ENCODE measurements at regions not wholly inside any gene's neighbourhood (a gene's known extent, or its start where the extent isn't known, plus 50 kb on each side); places are given as distances from the start of the nearest gene placed in this dataset.

DNA sequence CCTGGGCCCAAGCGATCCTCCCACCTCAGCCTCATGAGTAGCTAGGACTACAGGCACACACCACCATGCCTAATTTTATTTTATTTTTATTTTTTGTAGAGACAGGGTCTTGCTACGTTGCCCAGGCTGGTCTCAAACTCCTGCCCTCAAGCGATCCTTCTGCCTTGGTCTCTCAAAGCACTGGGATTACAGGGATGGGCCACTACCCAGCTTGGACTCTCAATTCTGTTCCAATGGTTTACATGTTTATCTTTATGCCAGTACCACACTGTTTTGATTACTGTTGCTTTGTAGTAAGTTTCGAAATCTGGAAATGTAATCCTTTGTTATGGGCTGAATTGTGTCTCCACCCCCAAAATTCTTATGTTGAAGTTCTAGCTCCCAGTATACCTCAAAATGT lies 88.4 kb upstream of the TARDBP start:
- Histone ChIP-seq H3K9me3 (ENCODE audit: insufficient read depth, low read length, severe bottlenecking) (peaks cover 9% of the 10 kb centered on the region), H3K27ac (ENCODE audit: low read length) (no peak overlapping the region), H3K4me2 (ENCODE audit: insufficient read depth, low read length) (no peak overlapping the region), H3K79me2 (ENCODE audit: insufficient read depth, low read length) (no peaks in the 10 kb centered on the region), H3K9ac (ENCODE audit: low read depth, low read length) (no peak overlapping the region), H3K4me1 (ENCODE audit: insufficient read depth, low read length) (no peaks in the 10 kb centered on the region), H3K36me3 (ENCODE audit: insufficient read depth, low read length) (no peaks in the 10 kb centered on the region), H4K20me1 (ENCODE audit: insufficient read depth, low read length) (no peaks in the 10 kb centered on the region; the same call in none of the 2 replicates), H3K27me3 (ENCODE audit: insufficient read depth, low read length, poor library complexity) (no peaks in the 10 kb centered on the region), H2AFZ (ENCODE audit: low read depth, low read length) (no peak overlapping the region), H3K4me3 (ENCODE audit: low read depth in 1 of 2, low read length in 2 of 2) (no peak overlapping the region)
- DNase-seq, result no peak
- ATAC-seq (ENCODE audit: insufficient read depth, low read depth), result no peak
- TF ChIP-seq, protein P1, sequence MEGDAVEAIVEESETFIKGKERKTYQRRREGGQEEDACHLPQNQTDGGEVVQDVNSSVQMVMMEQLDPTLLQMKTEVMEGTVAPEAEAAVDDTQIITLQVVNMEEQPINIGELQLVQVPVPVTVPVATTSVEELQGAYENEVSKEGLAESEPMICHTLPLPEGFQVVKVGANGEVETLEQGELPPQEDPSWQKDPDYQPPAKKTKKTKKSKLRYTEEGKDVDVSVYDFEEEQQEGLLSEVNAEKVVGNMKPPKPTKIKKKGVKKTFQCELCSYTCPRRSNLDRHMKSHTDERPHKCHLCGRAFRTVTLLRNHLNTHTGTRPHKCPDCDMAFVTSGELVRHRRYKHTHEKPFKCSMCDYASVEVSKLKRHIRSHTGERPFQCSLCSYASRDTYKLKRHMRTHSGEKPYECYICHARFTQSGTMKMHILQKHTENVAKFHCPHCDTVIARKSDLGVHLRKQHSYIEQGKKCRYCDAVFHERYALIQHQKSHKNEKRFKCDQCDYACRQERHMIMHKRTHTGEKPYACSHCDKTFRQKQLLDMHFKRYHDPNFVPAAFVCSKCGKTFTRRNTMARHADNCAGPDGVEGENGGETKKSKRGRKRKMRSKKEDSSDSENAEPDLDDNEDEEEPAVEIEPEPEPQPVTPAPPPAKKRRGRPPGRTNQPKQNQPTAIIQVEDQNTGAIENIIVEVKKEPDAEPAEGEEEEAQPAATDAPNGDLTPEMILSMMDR (IDR thresholded peaks at IDR 0.05; ENCODE audit: borderline replicate concordance, extremely low read depth, low read length, poor library complexity, severe bottlenecking), result no peak
- TF ChIP-seq EZH2 (IDR thresholded peaks at IDR 0.05; ENCODE audit: borderline replicate concordance, low read depth, low read length, severe bottlenecking), result no peak

DNA sequence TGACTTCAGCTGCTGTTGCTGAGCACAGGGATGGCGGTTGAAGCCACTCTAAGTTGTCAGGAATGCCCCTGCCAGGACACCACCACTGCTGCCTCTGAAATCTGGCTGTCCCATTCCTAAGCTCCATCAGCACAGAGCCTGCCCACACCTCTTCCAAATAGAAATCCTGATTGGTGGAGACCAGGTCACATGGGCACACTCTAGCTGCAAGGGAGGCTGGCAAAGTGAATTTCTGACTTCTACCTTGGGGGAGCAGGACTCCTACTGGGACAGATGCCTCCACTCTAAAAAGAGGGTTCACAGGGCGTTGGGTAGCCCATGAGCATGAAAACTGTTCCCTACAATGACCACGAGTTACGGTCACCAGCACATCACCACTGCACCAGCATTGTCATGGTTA lies 83.8 kb upstream of the TARDBP start:
- H4K20me1 ChIP-seq (ENCODE audit: insufficient read depth, low read length), result no peaks in the 10 kb centered on the region; the same call in 1 of the 2 replicates
- DNase-seq (no peak), ATAC-seq (ENCODE audit: insufficient read depth, low read depth) (no peak)
- no peak overlapping the region for H3K4me3 ChIP-seq (ENCODE audit: low read depth in 1 of 2, low read length in 2 of 2)
- TF ChIP-seq, protein P1 (IDR thresholded peaks at IDR 0.05; ENCODE audit: borderline replicate concordance, extremely low read depth, low read length, poor library complexity, severe bottlenecking), result no peak
- no peak for TF ChIP-seq EZH2 (IDR thresholded peaks at IDR 0.05; ENCODE audit: borderline replicate concordance, low read depth, low read length, severe bottlenecking)
- peaks cover 10% of the 10 kb centered on the region for H3K9me3 ChIP-seq (ENCODE audit: insufficient read depth, low read length, severe bottlenecking)
- H3K4me1 ChIP-seq (ENCODE audit: insufficient read depth, low read length), result peaks cover 10% of the 10 kb centered on the region
- H2AFZ ChIP-seq (ENCODE audit: low read depth, low read length), result no peak overlapping the region
- H3K9ac ChIP-seq (ENCODE audit: low read depth, low read length), result no peak overlapping the region
- no peaks in the 10 kb centered on the region for H3K79me2 ChIP-seq (ENCODE audit: insufficient read depth, low read length)
- no peak overlapping the region for H3K27ac ChIP-seq (ENCODE audit: low read length)
- H3K27me3 ChIP-seq (ENCODE audit: insufficient read depth, low read length, poor library complexity), result no peaks in the 10 kb centered on the region
- H3K36me3 ChIP-seq (ENCODE audit: insufficient read depth, low read length), result no peaks in the 10 kb centered on the region
- no peak overlapping the region for H3K4me2 ChIP-seq (ENCODE audit: insufficient read depth, low read length)

DNA sequence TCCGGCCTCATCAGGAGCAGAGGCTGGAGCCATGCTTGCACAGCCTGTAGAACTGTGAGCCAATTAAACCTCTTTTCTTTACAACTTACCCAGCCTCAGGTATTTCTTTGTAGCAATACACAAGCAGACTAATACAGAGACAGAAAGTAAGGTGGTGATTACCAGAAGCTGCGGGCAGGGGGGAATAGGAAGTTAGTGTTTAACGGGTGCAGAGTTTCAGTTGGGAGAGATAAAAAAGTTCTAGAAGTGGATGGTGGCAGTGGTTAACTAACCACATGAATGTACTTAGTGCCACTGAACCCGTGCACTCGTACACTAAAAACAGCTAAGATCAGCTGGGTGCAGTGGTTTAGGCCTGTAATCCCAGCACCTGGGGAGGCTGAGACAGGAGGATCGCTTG lies 80.4 kb upstream of the TARDBP start:
- peaks cover 10% of the 10 kb centered on the region for H3K9me3 ChIP-seq (ENCODE audit: insufficient read depth, low read length, severe bottlenecking)
- TF ChIP-seq, protein P1 (IDR thresholded peaks at IDR 0.05; ENCODE audit: borderline replicate concordance, extremely low read depth, low read length, poor library complexity, severe bottlenecking), result no peak
- peaks cover 11% of the 10 kb centered on the region for H4K20me1 ChIP-seq (ENCODE audit: insufficient read depth, low read length)
- peaks cover 12% of the 10 kb centered on the region for H3K4me1 ChIP-seq (ENCODE audit: insufficient read depth, low read length)
- ATAC-seq (ENCODE audit: insufficient read depth, low read depth) (peak; percentile 94), DNase-seq (peak; percentile 80)
- no peaks in the 10 kb centered on the region for H3K36me3 ChIP-seq (ENCODE audit: insufficient read depth, low read length)
- no peaks in the 10 kb centered on the region for H3K79me2 ChIP-seq (ENCODE audit: insufficient read depth, low read length)
- no peak overlapping the region for H3K4me3 ChIP-seq (ENCODE audit: low read depth in 1 of 2, low read length in 2 of 2)
- no peak overlapping the region for H2AFZ ChIP-seq (ENCODE audit: low read depth, low read length)
- no peak overlapping the region for H3K4me2 ChIP-seq (ENCODE audit: insufficient read depth, low read length)
- H3K27ac ChIP-seq (ENCODE audit: low read length), result peak overlapping the region; percentile 60; the same call in 1 of the 2 replicates
- no peak overlapping the region for H3K9ac ChIP-seq (ENCODE audit: low read depth, low read length)
- peaks cover 5% of the 10 kb centered on the region for H3K27me3 ChIP-seq (ENCODE audit: insufficient read depth, low read length, poor library complexity)

Data from DND-41 (cell line).